Activated effector memory CD4-positive, alpha-beta T cell treated with anti-CD3 and anti-CD28 coated beads, Interleukin-2, amount 50 U/mL, for 16 hours (primary cell): ENCODE measurements at regions not wholly inside any gene's neighbourhood (a gene's known extent, or its start where the extent isn't known, plus 50 kb on each side); places are given as distances from the start of the nearest gene placed in this dataset.
A peak's percentile ranks its signal among the peaks of the same experiment; 100 is the strongest.

ENCODE experiments used
- DNase-seq: peaks from one replicate; pipeline ENCODE4 v3.0.0-alpha.2; 2020

- DNase-seq: no peak
These were observed 309.4 kb downstream of the BTG1 start for GRCh38 chr12:91836264-91836663.

- DNase-seq: no peak
These were observed 310.0 kb downstream of the BTG1 start for GRCh38 chr12:91835693-91836092.

GRCh38 chr12:91833780-91834359 is 311.8 kb downstream of the BTG1 start:
- DNase-seq: no peak

- DNase-seq: no peak
These were observed 319.6 kb downstream of the BTG1 start for GRCh38 chr12:91825999-91826398.

- DNase-seq: no peak
These were observed 320.7 kb downstream of the BTG1 start for GRCh38 chr12:91824991-91825390.

GRCh38 chr12:91819132-91819447 is 326.6 kb downstream of the BTG1 start:
- no peak for DNase-seq

- DNase-seq: no peak
These were observed 327.2 kb downstream of the BTG1 start for GRCh38 chr12:91818227-91819131.

- no peak for DNase-seq
These were observed 328.1 kb downstream of the BTG1 start for GRCh38 chr12:91817517-91817916.

- no peak for DNase-seq
These were observed 331.9 kb downstream of the BTG1 start for GRCh38 chr12:91813701-91814100.

GRCh38 chr12:91811481-91812287 is 334.0 kb downstream of the BTG1 start:
- peak; percentile 89 for DNase-seq

- no peak for DNase-seq
These were observed 334.9 kb downstream of the BTG1 start for GRCh38 chr12:91810531-91811451.

GRCh38 chr12:91810077-91810476 is 335.6 kb downstream of the BTG1 start:
- DNase-seq: no peak

GRCh38 chr12:91805031-91805430 is 340.6 kb downstream of the BTG1 start:
- no peak for DNase-seq

- no peak for DNase-seq
These were observed 341.1 kb downstream of the BTG1 start for GRCh38 chr12:91804533-91804932.

GRCh38 chr12:91801048-91801447 is 344.6 kb downstream of the BTG1 start:
- DNase-seq: no peak

GRCh38 chr12:91793676-91794075 is 352.0 kb downstream of the BTG1 start:
- no peak for DNase-seq

- DNase-seq: no peak
These were observed 353.0 kb downstream of the BTG1 start for GRCh38 chr12:91792597-91792996.

- DNase-seq: no peak
These were observed 359.0 kb downstream of the BTG1 start for GRCh38 chr12:91786499-91787272.

GRCh38 chr12:91785655-91786498 is 359.8 kb downstream of the BTG1 start:
- no peak for DNase-seq

- DNase-seq: no peak
These were observed 364.5 kb downstream of the BTG1 start for GRCh38 chr12:91781114-91781513.

- peak; percentile 77 for DNase-seq
These were observed 366.7 kb downstream of the BTG1 start for GRCh38 chr12:91778938-91779400.
